B cell (primary cell): ENCODE measurements at regions not wholly inside any gene's neighbourhood (a gene's known extent, or its start where the extent isn't known, plus 50 kb on each side); places are given as distances from the start of the nearest gene placed in this dataset.

Source experiments
- ATAC-seq: fragments of 200-7000 bp; cut with Tn5 transposase; one replicate; pipeline ENCODE4 v1.10.0; 2021; ENCODE audit warnings: low read depth, mild to moderate bottlenecking, moderate number of reproducible peaks, moderate library complexity
- CTCF ChIA-PET: fragments of 350-600 bp; sonication (Branson Sonifier 250); formaldehyde crosslinking; loops from one replicate; lab custom pipeline; 2021; ENCODE audit warnings: antibody characterized with exemption, inconsistent platforms; lab: Charles Lee
- POLR2A ChIA-PET: fragments of 350-600 bp; sonication (Branson Sonifier 250); formaldehyde crosslinking; loops from one replicate; lab custom pipeline; 2021; ENCODE audit warnings: antibody characterized with exemption; lab: Charles Lee
- DNase-seq: peaks from one replicate; pipeline ENCODE4 v3.0.0; 2013
- H2AFZ ChIP-seq: 2 replicates; pipeline ENCODE4 v1.6.1; 2012; ENCODE audit warnings: mild to moderate bottlenecking, low read depth, low read length; ENCODE audit not compliant: insufficient read depth, poor library complexity, severe bottlenecking
- H3K27ac ChIP-seq, 2 donors: 1 replicate in 1 of 2; 2 replicates in 1 of 2; pipeline ENCODE4 v1.5.1; 2012 to 2013; ENCODE audit warnings: low read length in 2 of 2, mild to moderate bottlenecking in 2 of 2, moderate library complexity in 1 of 2
- H3K27me3 ChIP-seq, 4 experiments: fragments of 200-600 bp in 1 of 4; sonication (generic) in 1 of 4; replicated peaks in 1 of 4; 1 replicate in 2 of 4; 2 replicates in 2 of 4; pipeline versions ENCODE4 v1.6.1 to v1.7.0; 2013 to 2016; ENCODE audit warnings: low read length in 3 of 4, mild to moderate bottlenecking in 2 of 4, mixed read lengths in 1 of 4, moderate library complexity in 1 of 4; ENCODE audit not compliant: insufficient read depth in 4 of 4, control insufficient read depth in 3 of 4; ENCODE audit errors: control extremely low read depth in 1 of 4
- H3K36me3 ChIP-seq, 2 experiments: replicated peaks in 1 of 2; 1 replicate in 1 of 2; 2 replicates in 1 of 2; pipeline versions ENCODE4 v1.6.1 to v1.7.1; 2013; ENCODE audit warnings: low read length in 1 of 2; ENCODE audit not compliant: insufficient read depth in 2 of 2, control insufficient read depth in 1 of 2; ENCODE audit errors: control extremely low read depth in 1 of 2, extremely low read depth in 1 of 2
- H3K4me1 ChIP-seq, 2 donors: fragments of 200-600 bp in 1 of 2; sonication (generic) in 1 of 2; 1 replicate in 1 of 2; 2 replicates in 1 of 2; pipeline versions ENCODE4 v1.5.1 to v1.6.1; 2013 to 2017; ENCODE audit warnings: low read length in 2 of 2; ENCODE audit not compliant: control insufficient read depth in 2 of 2, insufficient read depth in 2 of 2
- H3K4me2 ChIP-seq: replicated peaks from 2 replicates; pipeline ENCODE3; 2012; ENCODE audit warnings: mild to moderate bottlenecking, low read depth, low read length; ENCODE audit not compliant: poor library complexity, severe bottlenecking
- H3K4me3 ChIP-seq, 5 experiments: fragments of 200-600 bp in 1 of 5; sonication (generic) in 1 of 5; 1 replicate in 3 of 5; 2 replicates in 2 of 5; pipeline versions ENCODE4 v1.5.1 to v1.7.0; 2011 to 2016; ENCODE audit warnings: low read length in 4 of 5, mild to moderate bottlenecking in 4 of 5, low read depth in 2 of 5, control low read depth in 1 of 5, moderate library complexity in 1 of 5; ENCODE audit not compliant: insufficient read depth in 1 of 5; ENCODE audit errors: control extremely low read depth in 1 of 5, extremely low read depth in 1 of 5
- H3K79me2 ChIP-seq: fragments of 200-600 bp; sonication (generic); one replicate; pipeline ENCODE4 v1.6.0; 2016; ENCODE audit warnings: low read length; ENCODE audit not compliant: control insufficient read depth, insufficient read depth
- H3K9ac ChIP-seq: fragments of 200-600 bp; sonication (generic); 2 replicates; pipeline ENCODE4 v1.6.1; 2017; ENCODE audit warnings: mild to moderate bottlenecking, low read length, moderate library complexity
- H3K9me3 ChIP-seq, 3 donors: one replicate each; pipeline versions ENCODE4 v1.6.1 to v1.7.1; 2013; ENCODE audit warnings: low read length in 2 of 3; ENCODE audit not compliant: control insufficient read depth in 2 of 3, insufficient read depth in 1 of 3; ENCODE audit errors: control extremely low read depth in 1 of 3
- H4K20me1 ChIP-seq: 2 replicates; pipeline ENCODE4 v1.6.0; 2012; ENCODE audit warnings: mild to moderate bottlenecking, low read length; ENCODE audit not compliant: insufficient read depth, control insufficient read depth, poor library complexity, severe bottlenecking
- H3K27ac Mint-ChIP-seq: one replicate; pipeline ENCODE4 v1.8.0; 2021; ENCODE audit warnings: mixed read lengths
- H3K27me3 Mint-ChIP-seq: one replicate; pipeline ENCODE4 v1.8.0; 2021; ENCODE audit warnings: mixed read lengths
- H3K4me1 Mint-ChIP-seq: one replicate; pipeline ENCODE4 v1.8.0; 2021; ENCODE audit warnings: mixed read lengths
- H3K4me3 Mint-ChIP-seq: one replicate; pipeline ENCODE4 v1.8.0; 2021; ENCODE audit warnings: mixed read lengths
- H3K9me3 Mint-ChIP-seq: one replicate; pipeline ENCODE4 v1.8.0; 2022; ENCODE audit warnings: mixed read lengths; ENCODE audit not compliant: insufficient read depth
- EZH2 ChIP-seq: IDR thresholded peaks from 2 replicates; pipeline ENCODE4 v1.6.1; 2012; ENCODE audit warnings: borderline replicate concordance, low read depth, mild to moderate bottlenecking, moderate library complexity, low read length; ENCODE audit not compliant: insufficient read depth, poor library complexity, severe bottlenecking
- intact Hi-C: fragments of 100-400 bp; cut with micrococcal nuclease; formaldehyde crosslinking; loops from one replicate; pipeline ENCODE4 v1.10.0; 2022
- TF ChIP-seq, protein P1 (sequence below): fragments of 200-600 bp; IDR thresholded peaks from one replicate; pipeline ENCODE4 v1.8.0; 2022; ENCODE audit warnings: antibody characterized with exemption, mild to moderate bottlenecking

DNA sequence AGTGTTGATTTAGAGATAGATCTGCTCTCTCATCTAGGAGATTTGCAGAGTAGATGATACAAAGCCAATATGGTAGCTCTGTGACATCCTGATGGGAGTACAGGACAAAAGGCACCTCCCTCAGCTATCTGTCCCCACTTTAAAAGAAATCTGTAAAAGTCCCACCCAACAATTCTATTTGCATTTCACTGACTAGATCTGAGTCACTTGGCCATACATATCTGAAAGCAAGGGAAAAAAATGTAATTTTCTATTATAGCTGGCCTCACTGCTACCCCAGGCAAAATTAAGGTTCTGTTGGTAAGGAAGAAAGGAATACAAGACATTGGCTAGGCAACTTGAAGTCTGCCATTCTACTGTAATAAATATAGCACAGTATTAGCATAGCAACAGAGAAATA lies 96.2 kb upstream of the RNF180 start:
- no peak overlapping the region for H3K4me2 ChIP-seq
- no peak overlapping the region for H3K9ac ChIP-seq
- Mint-ChIP-seq H3K27me3 (no peaks in the 10 kb centered on the region), H3K27ac (no peak overlapping the region), H3K4me1 (no peaks in the 10 kb centered on the region), H3K9me3 (peaks cover 3% of the 10 kb centered on the region), H3K4me3 (no peak overlapping the region)
- no peaks in the 10 kb centered on the region for H3K4me1 ChIP-seq
- H3K79me2 ChIP-seq = no peaks in the 10 kb centered on the region
- TF ChIP-seq, protein P1, sequence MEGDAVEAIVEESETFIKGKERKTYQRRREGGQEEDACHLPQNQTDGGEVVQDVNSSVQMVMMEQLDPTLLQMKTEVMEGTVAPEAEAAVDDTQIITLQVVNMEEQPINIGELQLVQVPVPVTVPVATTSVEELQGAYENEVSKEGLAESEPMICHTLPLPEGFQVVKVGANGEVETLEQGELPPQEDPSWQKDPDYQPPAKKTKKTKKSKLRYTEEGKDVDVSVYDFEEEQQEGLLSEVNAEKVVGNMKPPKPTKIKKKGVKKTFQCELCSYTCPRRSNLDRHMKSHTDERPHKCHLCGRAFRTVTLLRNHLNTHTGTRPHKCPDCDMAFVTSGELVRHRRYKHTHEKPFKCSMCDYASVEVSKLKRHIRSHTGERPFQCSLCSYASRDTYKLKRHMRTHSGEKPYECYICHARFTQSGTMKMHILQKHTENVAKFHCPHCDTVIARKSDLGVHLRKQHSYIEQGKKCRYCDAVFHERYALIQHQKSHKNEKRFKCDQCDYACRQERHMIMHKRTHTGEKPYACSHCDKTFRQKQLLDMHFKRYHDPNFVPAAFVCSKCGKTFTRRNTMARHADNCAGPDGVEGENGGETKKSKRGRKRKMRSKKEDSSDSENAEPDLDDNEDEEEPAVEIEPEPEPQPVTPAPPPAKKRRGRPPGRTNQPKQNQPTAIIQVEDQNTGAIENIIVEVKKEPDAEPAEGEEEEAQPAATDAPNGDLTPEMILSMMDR = no peak
- TF ChIP-seq EZH2 = no peak
- no peaks in the 10 kb centered on the region for H3K9me3 ChIP-seq
- no peaks in the 10 kb centered on the region for H3K27me3 ChIP-seq
- H3K4me3 ChIP-seq = no peak overlapping the region
- intact Hi-C loops = no loop called here
- H2AFZ ChIP-seq = no peak overlapping the region
- no peak overlapping the region for H3K27ac ChIP-seq
- POLR2A ChIA-PET = no interaction called here
- ATAC-seq = no peak
- H4K20me1 ChIP-seq = no peaks in the 10 kb centered on the region
- DNase-seq = no peak
- H3K36me3 ChIP-seq = no peaks in the 10 kb centered on the region
- CTCF ChIA-PET = no interaction called here

DNA sequence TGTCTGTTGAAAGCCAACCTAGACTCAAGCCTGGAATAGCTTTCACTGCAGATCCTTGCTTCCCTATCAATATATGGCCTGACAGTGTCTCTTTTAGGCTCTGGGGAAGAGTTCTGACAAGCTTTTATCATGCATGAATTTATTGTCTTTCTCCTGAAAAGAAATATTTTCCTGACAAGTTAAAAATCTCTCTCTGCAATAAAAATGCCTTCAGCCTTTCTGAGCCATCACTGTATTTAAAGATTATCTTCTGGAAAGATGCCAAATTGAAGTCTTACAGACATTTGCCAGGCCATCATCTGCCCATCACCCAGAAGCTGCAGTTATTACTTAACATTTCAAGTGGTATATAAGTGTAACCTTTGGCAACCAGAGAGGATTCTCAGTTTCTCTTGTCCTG lies 88.1 kb upstream of the HTR1A start:
- TF ChIP-seq, protein P1 = no peak
- no peak for TF ChIP-seq EZH2
- Histone ChIP-seq H4K20me1 (no peaks in the 10 kb centered on the region), H3K27me3 (no peaks in the 10 kb centered on the region), H3K27ac (no peak overlapping the region), H3K36me3 (no peaks in the 10 kb centered on the region), H3K4me2 (no peak overlapping the region), H2AFZ (no peak overlapping the region), H3K9me3 (peaks cover 0 to 6% (median 5%) of the 10 kb centered on the region in 3 donors), H3K9ac (no peak overlapping the region), H3K4me3 (no peak overlapping the region), H3K79me2 (no peaks in the 10 kb centered on the region), H3K4me1 (no peaks in the 10 kb centered on the region)
- H3K27ac Mint-ChIP-seq = no peak overlapping the region
- peaks cover 10% of the 10 kb centered on the region for H3K9me3 Mint-ChIP-seq
- no peaks in the 10 kb centered on the region for H3K27me3 Mint-ChIP-seq
- no peaks in the 10 kb centered on the region for H3K4me1 Mint-ChIP-seq
- intact Hi-C loops = no loop called here
- no peak for ATAC-seq
- CTCF ChIA-PET = no interaction called here
- no peak overlapping the region for H3K4me3 Mint-ChIP-seq
- no peak for DNase-seq
- POLR2A ChIA-PET = no interaction called here
